GM12865 (cell line): ENCODE measurements at regions not wholly inside any gene's neighbourhood (a gene's known extent, or its start where the extent isn't known, plus 50 kb on each side); places are given as distances from the start of the nearest gene placed in this dataset.

Experiments used
- DNase-seq: peaks from one replicate; pipeline ENCODE4 v3.0.0; 2010; ENCODE audit warnings: low read depth
- H3K4me3 ChIP-seq: 2 replicates; pipeline ENCODE4 v1.5.1; 2011; ENCODE audit warnings: mild to moderate bottlenecking, low read depth, low read length, control low read depth
- TF ChIP-seq, protein P1 (sequence below): IDR thresholded peaks from 2 replicates; pipeline ENCODE4 v1.5.1; 2011; ENCODE audit warnings: low read length, control low read depth, low read depth, inconsistent platforms; ENCODE audit not compliant: insufficient read depth; ENCODE audit errors: missing control alignments

DNA sequence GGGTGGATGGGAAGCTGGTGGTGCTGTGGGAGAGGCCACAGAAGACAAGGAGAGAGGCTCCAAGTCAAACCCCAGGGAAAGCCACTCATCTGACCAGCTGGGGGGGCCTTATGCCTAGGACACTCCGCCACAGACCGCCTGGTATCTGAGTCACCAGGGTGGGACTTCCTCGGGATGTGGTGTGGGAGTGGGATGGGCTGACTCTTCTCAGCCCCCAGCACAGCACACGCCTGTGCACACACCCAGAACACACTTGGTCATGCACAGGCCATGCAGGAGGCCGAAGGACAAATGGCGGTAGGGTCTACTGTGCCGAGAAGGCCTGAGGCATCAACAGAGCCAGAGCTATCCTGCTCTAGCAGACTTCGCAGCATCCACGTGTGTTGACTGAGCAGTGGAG lies 136.4 kb downstream of the INHBB start:
- H3K4me3 ChIP-seq, result no peak overlapping the region
- DNase-seq, result no peak
- TF ChIP-seq, protein P1, sequence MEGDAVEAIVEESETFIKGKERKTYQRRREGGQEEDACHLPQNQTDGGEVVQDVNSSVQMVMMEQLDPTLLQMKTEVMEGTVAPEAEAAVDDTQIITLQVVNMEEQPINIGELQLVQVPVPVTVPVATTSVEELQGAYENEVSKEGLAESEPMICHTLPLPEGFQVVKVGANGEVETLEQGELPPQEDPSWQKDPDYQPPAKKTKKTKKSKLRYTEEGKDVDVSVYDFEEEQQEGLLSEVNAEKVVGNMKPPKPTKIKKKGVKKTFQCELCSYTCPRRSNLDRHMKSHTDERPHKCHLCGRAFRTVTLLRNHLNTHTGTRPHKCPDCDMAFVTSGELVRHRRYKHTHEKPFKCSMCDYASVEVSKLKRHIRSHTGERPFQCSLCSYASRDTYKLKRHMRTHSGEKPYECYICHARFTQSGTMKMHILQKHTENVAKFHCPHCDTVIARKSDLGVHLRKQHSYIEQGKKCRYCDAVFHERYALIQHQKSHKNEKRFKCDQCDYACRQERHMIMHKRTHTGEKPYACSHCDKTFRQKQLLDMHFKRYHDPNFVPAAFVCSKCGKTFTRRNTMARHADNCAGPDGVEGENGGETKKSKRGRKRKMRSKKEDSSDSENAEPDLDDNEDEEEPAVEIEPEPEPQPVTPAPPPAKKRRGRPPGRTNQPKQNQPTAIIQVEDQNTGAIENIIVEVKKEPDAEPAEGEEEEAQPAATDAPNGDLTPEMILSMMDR, result no peak

DNA sequence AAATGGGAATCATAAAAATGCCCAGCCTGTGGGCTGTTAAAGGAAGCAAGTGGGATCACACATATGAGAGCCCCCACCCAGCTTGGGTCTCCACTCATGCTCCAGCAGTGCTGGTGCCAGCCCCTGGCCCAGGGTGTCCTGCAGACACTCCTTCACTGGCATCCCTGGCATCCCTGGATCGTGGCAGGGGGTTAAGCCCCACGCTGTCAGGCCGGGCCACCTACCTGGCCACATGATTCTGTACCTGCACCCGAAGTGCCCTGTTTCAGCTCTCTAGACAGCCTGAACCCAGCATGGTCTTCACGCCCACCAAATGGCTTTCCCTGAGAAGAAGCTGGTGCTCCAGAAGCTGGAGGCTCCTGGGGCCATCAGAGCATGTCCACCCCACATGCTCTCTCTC lies 137.4 kb downstream of the INHBB start:
- no peak for DNase-seq
- TF ChIP-seq, protein P1, result no peak
- no peak overlapping the region for H3K4me3 ChIP-seq

DNA sequence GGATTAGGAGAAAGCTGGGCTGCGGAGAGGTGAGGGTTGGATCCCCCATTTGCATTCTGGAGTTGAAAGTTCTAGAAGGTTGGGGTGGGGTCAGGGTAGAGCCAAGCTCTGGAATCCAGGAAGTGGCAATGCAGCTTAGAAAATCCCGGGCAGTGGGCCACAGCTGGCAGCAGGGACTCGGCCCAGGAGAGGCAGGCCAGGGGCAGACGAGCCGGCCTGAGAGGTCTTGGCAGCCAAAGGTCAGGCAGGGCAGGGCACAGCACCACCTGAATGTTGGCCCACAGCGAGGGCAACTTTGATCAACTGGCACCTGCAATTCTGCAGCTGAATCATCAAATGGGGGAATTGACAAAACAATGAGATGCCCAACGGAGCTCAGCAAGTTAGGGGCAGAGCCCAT lies 139.2 kb downstream of the INHBB start:
- TF ChIP-seq, protein P1, result no peak
- no peak overlapping the region for H3K4me3 ChIP-seq
- no peak for DNase-seq

DNA sequence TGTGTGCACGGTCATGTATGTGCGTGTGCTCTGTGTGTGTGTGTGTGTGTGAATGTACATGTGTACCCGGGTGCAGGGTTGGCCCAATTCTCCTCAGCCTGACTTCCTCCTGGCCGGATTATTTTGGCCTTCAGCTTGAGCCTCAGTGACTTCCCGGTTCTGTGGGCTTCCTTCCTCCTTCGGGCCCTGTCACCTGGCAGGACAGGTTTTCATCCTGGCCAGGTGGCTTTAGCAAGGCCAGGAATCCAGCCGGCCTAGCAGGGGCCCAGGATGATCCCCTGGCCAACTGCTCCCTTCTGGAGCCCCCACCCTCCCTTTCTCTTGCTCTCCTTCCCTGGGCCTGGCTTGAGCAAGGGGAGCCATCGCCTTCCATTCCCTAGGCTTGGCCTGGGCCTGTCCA lies 140.5 kb downstream of the INHBB start:
- TF ChIP-seq, protein P1, result no peak
- no peak for DNase-seq
- H3K4me3 ChIP-seq, result no peak overlapping the region

DNA sequence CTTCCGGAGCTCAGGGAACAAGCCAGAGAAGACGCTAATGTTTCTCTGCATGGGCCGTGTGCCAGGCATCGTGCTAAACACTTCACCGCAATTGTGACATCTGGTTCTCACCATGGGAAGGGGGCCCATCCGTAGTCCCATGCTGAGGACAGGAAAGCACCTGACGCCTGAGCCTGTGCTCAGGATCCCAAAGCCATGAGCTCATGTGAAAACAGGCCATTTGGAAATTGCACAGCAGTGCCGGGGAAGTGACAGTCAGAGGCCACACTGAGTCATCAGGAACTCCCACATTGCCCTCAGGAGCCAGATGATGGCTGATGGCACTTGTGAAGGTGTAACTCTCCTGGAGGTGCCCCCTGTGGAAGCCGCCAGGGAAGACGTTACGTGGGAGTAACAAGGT lies 141.0 kb downstream of the INHBB start:
- DNase-seq, result no peak
- TF ChIP-seq, protein P1, result no peak
- H3K4me3 ChIP-seq, result no peak overlapping the region

DNA sequence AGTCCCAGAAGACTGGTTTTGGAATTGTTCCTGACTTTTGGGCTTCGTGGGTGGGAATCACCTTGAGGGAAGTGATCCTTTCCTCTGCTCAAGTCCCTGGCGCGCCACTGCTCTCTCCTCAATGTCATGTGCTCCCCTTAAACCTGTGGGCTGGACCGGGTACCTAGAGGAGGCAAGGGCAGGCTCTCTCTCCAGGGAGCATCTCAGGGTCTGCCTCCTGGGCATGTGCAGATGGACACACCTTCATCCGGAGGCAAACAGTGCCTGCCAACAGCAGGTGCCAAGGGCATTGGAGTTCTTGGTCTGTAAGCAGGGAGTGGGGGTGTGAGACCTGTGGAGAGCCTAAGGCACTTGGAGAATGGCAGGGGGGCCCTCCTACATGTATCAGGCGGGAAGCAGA lies 142.6 kb downstream of the INHBB start:
- no peak overlapping the region for H3K4me3 ChIP-seq
- DNase-seq, result no peak

DNA sequence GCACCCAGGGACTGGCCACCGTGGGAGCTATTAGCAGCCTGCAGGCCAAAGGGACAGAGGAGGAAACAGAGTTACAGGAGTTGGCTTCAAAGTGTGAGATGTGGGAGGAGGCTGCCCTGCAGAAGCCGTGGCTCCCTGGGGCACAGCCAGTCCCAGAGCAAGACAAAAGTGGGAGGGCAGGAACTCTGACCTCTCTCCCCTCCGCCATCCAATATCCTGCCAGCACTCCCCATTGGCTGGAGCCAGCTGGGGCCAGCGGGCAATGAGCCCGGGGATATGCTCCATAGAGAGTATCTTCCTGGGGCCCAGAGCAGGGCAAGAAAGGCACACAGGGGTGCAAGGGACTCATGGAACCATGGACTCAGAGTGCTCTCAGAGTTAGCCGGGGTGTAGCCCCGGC lies 143.1 kb downstream of the INHBB start:
- H3K4me3 ChIP-seq, result no peak overlapping the region
- no peak for DNase-seq
- TF ChIP-seq, protein P1, result no peak

More for the DNA sequence above, 142.6 kb downstream of the INHBB start:
- TF ChIP-seq, protein P1, result no peak
